ENCODE measurements at regions not wholly inside any gene's neighbourhood (a gene's known extent, or its start where the extent isn't known, plus 50 kb on each side); places are given as distances from the start of the nearest gene placed in this dataset.

DNA sequence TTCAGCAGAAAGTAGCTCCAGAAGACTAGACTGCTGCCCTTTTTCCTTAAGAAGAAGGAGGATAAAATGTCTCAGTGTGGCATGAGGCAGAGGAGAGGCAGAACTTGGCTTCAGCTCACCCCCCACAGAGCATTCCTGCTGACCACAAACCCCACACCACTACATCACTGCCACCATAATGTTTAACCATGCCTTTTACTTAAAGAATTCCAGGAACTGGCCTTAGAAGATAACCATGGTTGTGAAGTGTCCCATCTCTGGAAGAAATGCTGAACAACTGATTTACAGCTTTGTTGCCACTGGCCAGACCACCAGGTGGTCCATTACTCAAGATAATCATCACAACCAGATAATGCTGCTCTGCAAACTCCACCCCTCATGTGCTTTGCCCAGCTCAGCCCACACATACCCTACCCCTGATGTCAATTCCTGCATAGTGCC, 154.1 kb downstream of the CD24 start:
- no peak overlapping the region for H3K9ac ChIP-seq (ENCODE audit: insufficient read depth in 1 of 2, low read depth in 2 of 2, low read length in 2 of 2)
- peak; percentile 84 for ATAC-seq
- no peak overlapping the region for H3K4me3 ChIP-seq
- H3K27me3 ChIP-seq (ENCODE audit: control insufficient read depth in 2 of 2, insufficient read depth in 2 of 2, low read length in 2 of 2) = no peaks in the 10 kb centered on the region
- in situ Hi-C loops (cut with MboI) (no loop called here), intact Hi-C loops (cut with micrococcal nuclease) (loop anchor here (5.0 kb wide), 1 partner anchor 157 kb away; no protein-coding TSS in a partner anchor)
- no peak overlapping the region for H3K27ac ChIP-seq (ENCODE audit: extremely low read depth, low read depth, low read length)
- no peaks in the 10 kb centered on the region for H3K9me3 ChIP-seq (replicated peaks; ENCODE audit: control insufficient read depth, insufficient read depth, low read depth, low read length)
- peak; percentile 31 to 77 (median 54) for DNase-seq (ENCODE audit: extremely low read depth in 1 of 4, low spot score in 3 of 4)
- FAIRE-seq = peak; percentile 89
- no peaks in the 10 kb centered on the region for H3K79me2 ChIP-seq (ENCODE audit: control insufficient read depth, insufficient read depth, low read length)
- ChIA-PET CTCF (ENCODE audit: low intra/inter-chr PET ratio) (no interaction called here), POLR2A (interaction anchor here (1.5 kb wide), 1 partner anchor 10 kb away, joined by 4 read pairs; no protein-coding TSS in a partner anchor)
- no peak overlapping the region for H3K4me2 ChIP-seq (ENCODE audit: insufficient read depth, low read length)
- no peak overlapping the region for H2AFZ ChIP-seq (ENCODE audit: low read depth, low read length)
- BruUV-seq (replicated peaks) = no TSS peak
- peaks cover 15 to 17% of the 10 kb centered on the region in 2 experiments; a peak in 4 of 5 replicates for H3K4me1 ChIP-seq (replicated peaks in 1 of 2; ENCODE audit: control insufficient read depth in 2 of 2, insufficient read depth in 2 of 2, low read length in 2 of 2)
- H3K36me3 ChIP-seq (ENCODE audit: control insufficient read depth, insufficient read depth, low read length) = no peaks in the 10 kb centered on the region
- no peaks in the 10 kb centered on the region for H3K9me1 ChIP-seq (ENCODE audit: control insufficient read depth, insufficient read depth, low read length)
- no peaks in the 10 kb centered on the region for H4K20me1 ChIP-seq (replicated peaks; ENCODE audit: control insufficient read depth, insufficient read depth, low read length)
- TF ChIP-seq, protein P1, sequence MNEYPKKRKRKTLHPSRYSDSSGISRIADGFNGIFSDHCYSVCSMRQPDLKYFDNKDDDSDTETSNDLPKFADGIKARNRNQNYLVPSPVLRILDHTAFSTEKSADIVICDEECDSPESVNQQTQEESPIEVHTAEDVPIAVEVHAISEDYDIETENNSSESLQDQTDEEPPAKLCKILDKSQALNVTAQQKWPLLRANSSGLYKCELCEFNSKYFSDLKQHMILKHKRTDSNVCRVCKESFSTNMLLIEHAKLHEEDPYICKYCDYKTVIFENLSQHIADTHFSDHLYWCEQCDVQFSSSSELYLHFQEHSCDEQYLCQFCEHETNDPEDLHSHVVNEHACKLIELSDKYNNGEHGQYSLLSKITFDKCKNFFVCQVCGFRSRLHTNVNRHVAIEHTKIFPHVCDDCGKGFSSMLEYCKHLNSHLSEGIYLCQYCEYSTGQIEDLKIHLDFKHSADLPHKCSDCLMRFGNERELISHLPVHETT (CRISPR knock-in tag; conservative IDR thresholded peaks at IDR 0.05 in 1 of 2, IDR thresholded peaks at IDR 0.05 in 1 of 2) = no peak
- TF ChIP-seq PPARD (CRISPR knock-in tag; IDR thresholded peaks at IDR 0.05) = no peak
- TF ChIP-seq RUNX1 (IDR thresholded peaks at IDR 0.05; ENCODE audit: low read depth) = peak; percentile 81; the same call in 1 of the 2 replicates
- peak; percentile 88 for TF ChIP-seq CBFB (CRISPR knock-in tag; IDR thresholded peaks at IDR 0.05)
- TF ChIP-seq ZNF197 (CRISPR knock-in tag; IDR thresholded peaks at IDR 0.05; ENCODE audit: low read depth) = peak; percentile 52; the same call in 1 of the 2 replicates
- TF ChIP-seq, protein P2, sequence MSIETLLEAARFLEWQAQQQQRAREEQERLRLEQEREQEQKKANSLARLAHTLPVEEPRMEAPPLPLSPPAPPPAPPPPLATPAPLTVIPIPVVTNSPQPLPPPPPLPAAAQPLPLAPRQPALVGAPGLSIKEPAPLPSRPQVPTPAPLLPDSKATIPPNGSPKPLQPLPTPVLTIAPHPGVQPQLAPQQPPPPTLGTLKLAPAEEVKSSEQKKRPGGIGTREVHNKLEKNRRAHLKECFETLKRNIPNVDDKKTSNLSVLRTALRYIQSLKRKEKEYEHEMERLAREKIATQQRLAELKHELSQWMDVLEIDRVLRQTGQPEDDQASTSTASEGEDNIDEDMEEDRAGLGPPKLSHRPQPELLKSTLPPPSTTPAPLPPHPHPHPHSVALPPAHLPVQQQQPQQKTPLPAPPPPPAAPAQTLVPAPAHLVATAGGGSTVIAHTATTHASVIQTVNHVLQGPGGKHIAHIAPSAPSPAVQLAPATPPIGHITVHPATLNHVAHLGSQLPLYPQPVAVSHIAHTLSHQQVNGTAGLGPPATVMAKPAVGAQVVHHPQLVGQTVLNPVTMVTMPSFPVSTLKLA (conservative IDR thresholded peaks at IDR 0.05) = 0 out of 4 replicates have a peak, but pooled peaks of 1 of the 2 experiments have one; percentile 23
- no peak for TF ChIP-seq JUND (IDR thresholded peaks at IDR 0.05; ENCODE audit: borderline replicate concordance, low read depth, low read length)
- peak; percentile 47; the same call in 1 of the 3 replicates for TF ChIP-seq JUND (tag; IDR thresholded peaks at IDR 0.05; ENCODE audit: borderline replicate concordance, low read depth, low read length)
- TF ChIP-seq, protein P3, sequence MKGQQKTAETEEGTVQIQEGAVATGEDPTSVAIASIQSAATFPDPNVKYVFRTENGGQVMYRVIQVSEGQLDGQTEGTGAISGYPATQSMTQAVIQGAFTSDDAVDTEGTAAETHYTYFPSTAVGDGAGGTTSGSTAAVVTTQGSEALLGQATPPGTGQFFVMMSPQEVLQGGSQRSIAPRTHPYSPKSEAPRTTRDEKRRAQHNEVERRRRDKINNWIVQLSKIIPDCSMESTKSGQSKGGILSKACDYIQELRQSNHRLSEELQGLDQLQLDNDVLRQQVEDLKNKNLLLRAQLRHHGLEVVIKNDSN (CRISPR knock-in tag; IDR thresholded peaks at IDR 0.05) = no peak
- TF ChIP-seq, protein P4, sequence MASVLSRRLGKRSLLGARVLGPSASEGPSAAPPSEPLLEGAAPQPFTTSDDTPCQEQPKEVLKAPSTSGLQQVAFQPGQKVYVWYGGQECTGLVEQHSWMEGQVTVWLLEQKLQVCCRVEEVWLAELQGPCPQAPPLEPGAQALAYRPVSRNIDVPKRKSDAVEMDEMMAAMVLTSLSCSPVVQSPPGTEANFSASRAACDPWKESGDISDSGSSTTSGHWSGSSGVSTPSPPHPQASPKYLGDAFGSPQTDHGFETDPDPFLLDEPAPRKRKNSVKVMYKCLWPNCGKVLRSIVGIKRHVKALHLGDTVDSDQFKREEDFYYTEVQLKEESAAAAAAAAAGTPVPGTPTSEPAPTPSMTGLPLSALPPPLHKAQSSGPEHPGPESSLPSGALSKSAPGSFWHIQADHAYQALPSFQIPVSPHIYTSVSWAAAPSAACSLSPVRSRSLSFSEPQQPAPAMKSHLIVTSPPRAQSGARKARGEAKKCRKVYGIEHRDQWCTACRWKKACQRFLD (CRISPR knock-in tag; IDR thresholded peaks at IDR 0.05) = 0 out of 2 replicates have a peak, but pooled peaks have one; percentile 40
- TF ChIP-seq MECOM (CRISPR knock-in tag; IDR thresholded peaks at IDR 0.05) = peak; percentile 79; the same call in 1 of the 2 replicates
- TF ChIP-seq, protein P5, sequence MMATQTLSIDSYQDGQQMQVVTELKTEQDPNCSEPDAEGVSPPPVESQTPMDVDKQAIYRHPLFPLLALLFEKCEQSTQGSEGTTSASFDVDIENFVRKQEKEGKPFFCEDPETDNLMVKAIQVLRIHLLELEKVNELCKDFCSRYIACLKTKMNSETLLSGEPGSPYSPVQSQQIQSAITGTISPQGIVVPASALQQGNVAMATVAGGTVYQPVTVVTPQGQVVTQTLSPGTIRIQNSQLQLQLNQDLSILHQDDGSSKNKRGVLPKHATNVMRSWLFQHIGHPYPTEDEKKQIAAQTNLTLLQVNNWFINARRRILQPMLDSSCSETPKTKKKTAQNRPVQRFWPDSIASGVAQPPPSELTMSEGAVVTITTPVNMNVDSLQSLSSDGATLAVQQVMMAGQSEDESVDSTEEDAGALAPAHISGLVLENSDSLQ (IDR thresholded peaks at IDR 0.05) = peak; percentile 82
- TF ChIP-seq NFE2 (IDR thresholded peaks at IDR 0.05; ENCODE audit: low read depth) = no peak
- peak; percentile 92; the same call in 1 of the 2 replicates for TF ChIP-seq ESRRA (IDR thresholded peaks at IDR 0.05; ENCODE audit: borderline replicate concordance, low read depth)
- no peak for TF ChIP-seq ATF1 (CRISPR knock-in tag; IDR thresholded peaks at IDR 0.05)
- TF ChIP-seq ATF1 (tag; IDR thresholded peaks at IDR 0.05) = peak; percentile 30; the same call in 1 of the 2 replicates

All from K562 (cell line).